H1 (cell line): ENCODE measurements at regions not wholly inside any gene's neighbourhood (a gene's known extent, or its start where the extent isn't known, plus 50 kb on each side); places are given as distances from the start of the nearest gene placed in this dataset.

Experiments used
- CTCF ChIA-PET: fragments of 300-600 bp; sonication (Branson Sonifier 250); formaldehyde crosslinking; loops from one replicate; lab custom pipeline; 2021; ENCODE audit not compliant: partially characterized antibody; lab: Charles Lee
- POLR2A ChIA-PET: fragments of 300-600 bp; sonication (Branson Sonifier 250); formaldehyde crosslinking; loops from one replicate; lab custom pipeline; 2021; ENCODE audit warnings: inconsistent platforms; ENCODE audit not compliant: partially characterized antibody; lab: Charles Lee
- DNase-seq, 2 experiments: peaks; one replicate each; pipeline versions ENCODE4 v3.0.0 to v3.0.0-alpha.2; 2010 to 2022; ENCODE audit warnings: low spot score in 2 of 2, low read depth in 1 of 2, mixed read lengths in 1 of 2
- FAIRE-seq: peaks from 2 replicates; lab custom pipeline; 2011; peaks lifted over from hg19 to GRCh38; lab: Jason Lieb, UNC
- H2AFZ ChIP-seq: 2 replicates; pipeline ENCODE4 v1.8.1; 2012; ENCODE audit warnings: low read length, inconsistent platforms
- H2AK5ac ChIP-seq: 2 replicates; pipeline ENCODE4 v1.6.1; 2013; ENCODE audit warnings: low read depth, low read length
- H2BK120ac ChIP-seq: replicated peaks from 2 replicates; pipeline ENCODE3; 2013; ENCODE audit warnings: low read depth, low read length, inconsistent platforms
- H2BK12ac ChIP-seq: 2 replicates; pipeline ENCODE4 v1.6.1; 2013; ENCODE audit warnings: low read depth, low read length
- H2BK15ac ChIP-seq: 2 replicates; pipeline ENCODE4 v1.6.1; 2013; ENCODE audit warnings: low read length
- H2BK20ac ChIP-seq: 2 replicates; pipeline ENCODE4 v1.6.1; 2013; ENCODE audit warnings: low read length
- H2BK5ac ChIP-seq: 2 replicates; pipeline ENCODE4 v1.6.1; 2013; ENCODE audit warnings: low read depth, low read length
- H3K14ac ChIP-seq: 2 replicates; pipeline ENCODE4 v1.6.1; 2013; ENCODE audit warnings: inconsistent platforms; ENCODE audit not compliant: insufficient read length
- H3K18ac ChIP-seq: 2 replicates; pipeline ENCODE4 v1.6.1; 2013; ENCODE audit warnings: low read length; ENCODE audit errors: extremely low read depth
- H3K23ac ChIP-seq: 2 replicates; pipeline ENCODE4 v1.6.1; 2013; ENCODE audit warnings: inconsistent platforms; ENCODE audit not compliant: insufficient read length
- H3K23me2 ChIP-seq: 2 replicates; pipeline ENCODE4 v1.6.1; 2013; ENCODE audit warnings: low read depth, low read length
- H3K27ac ChIP-seq: 2 replicates; pipeline ENCODE4 v1.6.1; 2011; ENCODE audit warnings: low read depth, low read length, inconsistent platforms
- H3K27me3 ChIP-seq, 4 experiments: replicated peaks in 1 of 4; 1 replicate in 1 of 4; 2 replicates in 3 of 4; pipeline versions ENCODE4 v1.6.1 to v1.8.1; 2011 to 2013; ENCODE audit warnings: low read length in 3 of 4, mild to moderate bottlenecking in 3 of 4, inconsistent platforms in 2 of 4, mixed read lengths in 2 of 4, moderate library complexity in 1 of 4; ENCODE audit not compliant: control insufficient read depth in 3 of 4, insufficient read depth in 3 of 4; ENCODE audit errors: extremely low read depth in 1 of 4
- H3K36me3 ChIP-seq, 4 experiments: 2 replicates each; pipeline versions ENCODE4 v1.6.1 to v1.8.1; 2011 to 2013; ENCODE audit warnings: mild to moderate bottlenecking in 4 of 4, low read length in 3 of 4, moderate library complexity in 2 of 4, control low read depth in 1 of 4, inconsistent platforms in 1 of 4; ENCODE audit not compliant: insufficient read depth in 4 of 4, control insufficient read depth in 2 of 4
- H3K4ac ChIP-seq: replicated peaks from 2 replicates; pipeline ENCODE3; 2013; ENCODE audit warnings: low read length, low read depth, mixed read lengths, inconsistent platforms; ENCODE audit not compliant: insufficient read length
- H3K4me1 ChIP-seq, 4 experiments: replicated peaks in 1 of 4; 1 replicate in 1 of 4; 2 replicates in 3 of 4; pipeline versions ENCODE4 v1.6.1 to v1.8.1; 2011 to 2013; ENCODE audit warnings: low read length in 3 of 4, inconsistent platforms in 2 of 4, mixed read lengths in 1 of 4; ENCODE audit not compliant: insufficient read depth in 4 of 4, control insufficient read depth in 3 of 4
- H3K4me2 ChIP-seq, 2 experiments: 2 replicates each; pipeline versions ENCODE4 v1.6.1 to v1.8.1; 2011 to 2013; ENCODE audit warnings: low read depth in 2 of 2, low read length in 2 of 2, control low read depth in 1 of 2, inconsistent platforms in 1 of 2, mild to moderate bottlenecking in 1 of 2; ENCODE audit not compliant: insufficient read depth in 1 of 2
- H3K4me3 ChIP-seq, 4 experiments: fragments of 200-600, 300-600 bp in 1 of 4; sonication (generic), shearing (Covaris generic), sonication (Bioruptor Twin) in 1 of 4; 2 replicates each; pipeline versions ENCODE4 v1.5.1 to v1.8.1; 2011 to 2016; ENCODE audit warnings: low read length in 4 of 4, low read depth in 3 of 4, control low read depth in 2 of 4, inconsistent platforms in 2 of 4, mild to moderate bottlenecking in 2 of 4, mixed read lengths in 1 of 4, moderate library complexity in 1 of 4; ENCODE audit not compliant: insufficient read depth in 2 of 4; ENCODE audit errors: extremely low read depth in 1 of 4
- H3K56ac ChIP-seq: replicated peaks from 2 replicates; pipeline ENCODE3; 2013; ENCODE audit warnings: low read depth, mild to moderate bottlenecking, mixed read lengths, low read length, inconsistent platforms; ENCODE audit not compliant: insufficient read length
- H3K79me1 ChIP-seq: 2 replicates; pipeline ENCODE4 v1.6.1; 2013; ENCODE audit warnings: low read depth, low read length, control low read depth
- H3K79me2 ChIP-seq, 2 experiments: 2 replicates each; pipeline versions ENCODE4 v1.6.1 to v1.8.1; 2012 to 2013; ENCODE audit warnings: low read length in 2 of 2, mild to moderate bottlenecking in 2 of 2, inconsistent platforms in 1 of 2; ENCODE audit not compliant: insufficient read depth in 2 of 2, control insufficient read depth in 1 of 2
- H3K9ac ChIP-seq, 4 experiments: replicated peaks in 1 of 4; 1 replicate in 1 of 4; 2 replicates in 3 of 4; pipeline versions ENCODE4 v1.6.1 to v1.8.1; 2011 to 2013; ENCODE audit warnings: low read depth in 3 of 4, low read length in 3 of 4, control low read depth in 2 of 4, mild to moderate bottlenecking in 2 of 4, moderate library complexity in 2 of 4, inconsistent platforms in 1 of 4; ENCODE audit errors: extremely low read depth in 1 of 4
- H3K9me3 ChIP-seq, 2 experiments: 2 replicates each; pipeline versions ENCODE4 v1.6.1 to v1.8.1; 2012 to 2013; ENCODE audit warnings: mild to moderate bottlenecking in 2 of 2, moderate library complexity in 2 of 2, control low read depth in 1 of 2, inconsistent platforms in 1 of 2, low read depth in 1 of 2, low read length in 1 of 2, mixed read lengths in 1 of 2; ENCODE audit not compliant: insufficient read depth in 2 of 2
- H4K20me1 ChIP-seq, 2 experiments: replicated peaks in 1 of 2; 2 replicates each; pipeline versions ENCODE3 to v1.8.1; 2011 to 2013; ENCODE audit warnings: inconsistent platforms in 2 of 2, low read length in 2 of 2, mild to moderate bottlenecking in 1 of 2; ENCODE audit not compliant: insufficient read depth in 2 of 2, control insufficient read depth in 1 of 2
- H4K5ac ChIP-seq: 2 replicates; pipeline ENCODE4 v1.6.1; 2013; ENCODE audit warnings: low read length, low read depth, mixed read lengths, inconsistent platforms; ENCODE audit not compliant: insufficient read length
- H4K8ac ChIP-seq: 2 replicates; pipeline ENCODE4 v1.8.0; 2013; ENCODE audit warnings: mild to moderate bottlenecking, moderate library complexity, low read length, inconsistent platforms; ENCODE audit not compliant: insufficient read depth; ENCODE audit errors: extremely low read depth
- H4K91ac ChIP-seq: replicated peaks from 2 replicates; pipeline ENCODE3; 2013; ENCODE audit warnings: low read length, mixed read lengths, inconsistent platforms; ENCODE audit not compliant: insufficient read length
- CEBPB ChIP-seq: IDR thresholded peaks from 2 replicates; pipeline ENCODE4 v1.6.1; 2012; ENCODE audit warnings: low read depth, low read length
- CREB1 ChIP-seq: IDR thresholded peaks from 2 replicates; pipeline ENCODE4 v1.6.1; 2012; ENCODE audit warnings: inconsistent platforms
- CTBP2 ChIP-seq: IDR thresholded peaks from 2 replicates; pipeline ENCODE4 v1.7.0; 2011; ENCODE audit warnings: borderline replicate concordance, mild to moderate bottlenecking, moderate library complexity, mixed read lengths, low read length; ENCODE audit not compliant: insufficient read depth, insufficient read length
- GABPA ChIP-seq: IDR thresholded peaks from 2 replicates; pipeline ENCODE4 v1.6.1; 2011; ENCODE audit warnings: mild to moderate bottlenecking, low read length, moderate library complexity, borderline replicate concordance; ENCODE audit not compliant: insufficient read depth
- NRF1 ChIP-seq: IDR thresholded peaks from 2 replicates; pipeline ENCODE4 v1.6.1; 2011; ENCODE audit warnings: mild to moderate bottlenecking, low read depth, low read length, improper control_type of control experiment
- POLR2A ChIP-seq, 2 experiments: IDR thresholded peaks; 1 replicate in 1 of 2; 2 replicates in 1 of 2; pipeline ENCODE4 v1.6.1; 2011; ENCODE audit warnings: low read depth in 2 of 2, low read length in 2 of 2, mild to moderate bottlenecking in 2 of 2; ENCODE audit errors: control extremely low read depth in 1 of 2
- RFX5 ChIP-seq: IDR thresholded peaks from 2 replicates; pipeline ENCODE4 v1.6.1; 2011; ENCODE audit warnings: low read depth, low read length, improper control_type of control experiment, borderline replicate concordance
- RXRA ChIP-seq: IDR thresholded peaks from 2 replicates; pipeline ENCODE4 v1.6.1; 2011; ENCODE audit warnings: low read depth, mild to moderate bottlenecking, low read length, moderate library complexity; ENCODE audit not compliant: insufficient read depth
- SAP30 ChIP-seq: fragments of 300-600 bp; sonication (generic); IDR thresholded peaks from 2 replicates; pipeline ENCODE4 v1.7.1; 2012; ENCODE audit warnings: low read length, moderate library complexity, mild to moderate bottlenecking, inconsistent platforms; ENCODE audit not compliant: insufficient read depth, insufficient replicate concordance
- SIN3A ChIP-seq, 2 experiments: IDR thresholded peaks in 1 of 2; conservative IDR thresholded peaks in 1 of 2; 2 replicates each; pipeline ENCODE4 v1.6.1; 2011 to 2012; ENCODE audit warnings: low read length in 2 of 2, improper control_type of control experiment in 1 of 2, low read depth in 1 of 2, mild to moderate bottlenecking in 1 of 2
- YY1 ChIP-seq: IDR thresholded peaks from 2 replicates; pipeline ENCODE4 v1.6.1; 2011; ENCODE audit warnings: low read depth, mild to moderate bottlenecking, low read length
- WGBS, 2 experiments: shearing (Covaris generic) in 1 of 2; methylation state at CpG; one replicate each; pipeline versions ENCODE4 v1.1.6 to v1.1.7; 2013 to 2015; ENCODE audit warnings: low lambda C conversion rate in 2 of 2, mixed read lengths in 2 of 2, inconsistent platforms in 1 of 2, low coverage in 1 of 2, missing lambda C conversion rate in 1 of 2; ENCODE audit not compliant: insufficient replicate concordance in 2 of 2, insufficient coverage in 1 of 2, insufficient read length in 1 of 2; ENCODE audit errors: extremely low coverage in 1 of 2, missing lambda C conversion rate in 1 of 2; 5-methylcytosine and 5-hydroxymethylcytosine counted together
- TF ChIP-seq, protein P1 (sequence below): IDR thresholded peaks from 2 replicates; pipeline ENCODE4 v1.6.1; 2011; ENCODE audit warnings: low read depth, mild to moderate bottlenecking, low read length; ENCODE audit not compliant: insufficient read depth

DNA sequence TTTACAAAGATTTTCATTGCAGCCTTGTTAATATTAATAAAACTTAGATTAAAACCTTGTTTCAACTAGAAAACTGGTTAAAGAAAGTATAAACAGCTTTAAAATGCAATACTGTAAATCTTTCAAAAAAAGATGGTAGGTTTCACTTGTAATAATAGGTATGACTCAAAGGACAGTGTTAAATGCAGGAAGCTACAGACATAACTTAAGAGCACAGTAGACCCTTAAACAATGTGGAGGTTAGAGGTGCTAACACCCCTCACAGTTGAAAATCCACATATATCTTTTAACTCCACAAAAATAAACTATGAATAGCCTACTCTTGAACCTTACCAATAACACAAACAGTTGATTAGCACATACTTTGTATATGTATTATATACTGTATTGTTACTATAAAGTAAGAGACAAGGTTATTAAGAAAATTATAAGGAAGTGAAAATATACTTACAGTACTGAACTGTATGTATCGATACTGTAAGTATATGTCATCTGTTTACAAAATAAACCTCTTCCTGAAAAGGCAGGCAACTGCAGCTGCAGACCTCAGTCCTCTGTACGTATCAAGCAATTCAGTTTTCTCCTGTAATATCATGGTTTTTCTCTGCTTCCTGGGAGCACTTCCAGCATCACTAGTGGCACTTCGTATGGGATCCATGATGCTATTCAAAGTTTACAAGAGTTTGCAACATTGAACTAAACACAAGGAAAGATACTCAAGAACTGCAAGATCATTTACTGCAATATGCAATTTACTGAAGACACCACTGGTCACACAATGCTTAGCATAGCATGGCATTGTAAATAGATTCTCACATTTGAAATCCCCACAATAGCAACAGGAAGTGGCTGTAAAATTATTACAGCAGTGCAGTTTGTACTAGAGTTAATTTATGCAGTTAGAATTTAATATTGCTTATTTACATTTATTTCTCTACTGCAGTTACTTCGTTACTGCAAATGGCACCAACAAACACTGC lies 610.5 kb upstream of the LRRTM4 start:
- Histone ChIP-seq H3K79me1 (no peaks in the 10 kb centered on the region), H3K36me3 (no peaks in the 10 kb centered on the region), H3K18ac (no peak overlapping the region), H3K9ac (no peak overlapping the region), H4K20me1 (no peaks in the 10 kb centered on the region), H3K4me1 (no peaks in the 10 kb centered on the region), H3K56ac (no peak overlapping the region), H3K27ac (no peak overlapping the region), H2BK120ac (no peak overlapping the region), H3K14ac (no peak overlapping the region), H3K23ac (no peak overlapping the region), H2BK20ac (no peak overlapping the region), H2BK5ac (no peak overlapping the region), H4K8ac (no peak overlapping the region), H3K79me2 (no peaks in the 10 kb centered on the region), H2AFZ (0 out of 2 replicates have a peak overlapping the region, but pooled peaks have one; percentile 2), H2AK5ac (no peak overlapping the region), H4K5ac (no peak overlapping the region), H3K27me3 (no peaks in the 10 kb centered on the region), H3K23me2 (no peaks in the 10 kb centered on the region), H3K4ac (no peak overlapping the region), H4K91ac (no peak overlapping the region), H2BK15ac (no peak overlapping the region), H3K9me3 (no peaks in the 10 kb centered on the region), H3K4me2 (no peak overlapping the region), H2BK12ac (no peak overlapping the region), H3K4me3 (no peak overlapping the region)
- DNase-seq (no peak), FAIRE-seq (no peak)
- POLR2A ChIA-PET: no interaction called here
- CTCF ChIA-PET: interaction anchor here (0.5 kb wide), 1 partner anchor 598 kb away, joined by 4 read pairs; no protein-coding TSS in a partner anchor
- 93% methylated on average over 4 of the region's 4 CpGs; no CpG with 5 or more reads in 1 of the 2 experiments for WGBS, 2 experiments
- TF ChIP-seq CREB1: no peak
- no peak for TF ChIP-seq GABPA
- TF ChIP-seq RFX5: no peak
- TF ChIP-seq, protein P1, sequence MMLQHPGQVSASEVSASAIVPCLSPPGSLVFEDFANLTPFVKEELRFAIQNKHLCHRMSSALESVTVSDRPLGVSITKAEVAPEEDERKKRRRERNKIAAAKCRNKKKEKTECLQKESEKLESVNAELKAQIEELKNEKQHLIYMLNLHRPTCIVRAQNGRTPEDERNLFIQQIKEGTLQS: no peak
- TF ChIP-seq SIN3A (conservative IDR thresholded peaks at IDR 0.05 in 1 of 2, IDR thresholded peaks at IDR 0.05 in 1 of 2; ENCODE audit: low read depth in 1 of 2, low read length in 2 of 2): no peak
- TF ChIP-seq RXRA: no peak
- TF ChIP-seq SAP30: no peak
- no peak for TF ChIP-seq CEBPB
- TF ChIP-seq YY1: no peak
- no peak for TF ChIP-seq NRF1
- TF ChIP-seq POLR2A (IDR thresholded peaks at IDR 0.05; ENCODE audit: control extremely low read depth in 1 of 2, low read depth in 2 of 2, low read length in 2 of 2): no peak
- no peak for TF ChIP-seq CTBP2
